Right lobe of liver (tissue), 6 donors: ENCODE measurements at regions not wholly inside any gene's neighbourhood (a gene's known extent, or its start where the extent isn't known, plus 50 kb on each side); places are given as distances from the start of the nearest gene placed in this dataset.

ENCODE experiments used
- ATAC-seq, 4 donors: fragments of 200-7000 bp; cut with Tn5 transposase; one replicate each; pipeline ENCODE4 v1.9.1; 2020; ENCODE audit warnings: mild to moderate bottlenecking in 4 of 4, moderate library complexity in 4 of 4
- DNase-seq, 3 donors: peaks; one replicate each; pipeline ENCODE4 v3.0.0-alpha.2; 2020
- H3K27ac ChIP-seq, 3 donors: fragments of 200-600 bp; one replicate each; pipeline ENCODE4 v1.8.0; 2022
- H3K27me3 ChIP-seq, 2 donors: fragments of 200-600 bp; one replicate each; pipeline ENCODE4 v1.8.0; 2022
- H3K36me3 ChIP-seq, 4 donors: fragments of 200-600 bp; sonication (generic) in 1 of 4; one replicate each; pipeline versions ENCODE4 v1.5.1 to v1.8.0; 2017 to 2022; ENCODE audit warnings: control low read depth in 1 of 4
- H3K4me1 ChIP-seq, 4 donors: fragments of 200-600 bp; sonication (generic) in 1 of 4; one replicate each; pipeline versions ENCODE4 v1.5.1 to v1.8.0; 2017 to 2022; ENCODE audit warnings: control low read depth in 1 of 4
- H3K4me3 ChIP-seq, 3 donors: fragments of 200-600 bp; one replicate each; pipeline ENCODE4 v1.8.0; 2022
- H3K9me3 ChIP-seq, 4 donors: fragments of 200-600 bp; sonication (generic) in 1 of 4; one replicate each; pipeline versions ENCODE4 v1.5.1 to v1.8.0; 2017 to 2022; ENCODE audit warnings: control low read depth in 1 of 4
- POLR2A ChIP-seq: fragments of 450-650 bp; IDR thresholded peaks from one replicate; pipeline ENCODE4 v1.6.1; 2017; ENCODE audit warnings: antibody characterized with exemption, mild to moderate bottlenecking
- whole genome bisulfite sequencing: methylation state at CpG from one replicate; pipeline ENCODE4 v1.1.6; 2018; ENCODE audit warnings: low coverage, low lambda C conversion rate; ENCODE audit not compliant: insufficient coverage; ENCODE audit errors: missing lambda C conversion rate; 5-methylcytosine and 5-hydroxymethylcytosine counted together
- intact Hi-C, 2 donors: fragments of 100-400 bp; cut with DNase I; formaldehyde crosslinking; loops; one replicate each; pipeline versions ENCODE4 v1.11.2 to v1.14.1; 2022
- TF ChIP-seq, protein P1 (sequence below), 4 donors: fragments of 200-600 bp in 3 of 4; fragments of 450-650 bp in 1 of 4; IDR thresholded peaks; one replicate each; pipeline versions ENCODE4 v1.5.1 to v1.8.0; 2016 to 2022; ENCODE audit warnings: antibody characterized with exemption in 4 of 4, mild to moderate bottlenecking in 2 of 4
- donor health status: DM: no; HTN: yes; CAD: no.
- donor health status: DM: no; HTN: no; CAD: no.
- donor health status: DM: no; HTN: no; CAD: no.
- donor health status: DM: no; HTN: yes; CAD: no.
- donor health status: DM: no; HTN: yes; CAD: no.

DNA sequence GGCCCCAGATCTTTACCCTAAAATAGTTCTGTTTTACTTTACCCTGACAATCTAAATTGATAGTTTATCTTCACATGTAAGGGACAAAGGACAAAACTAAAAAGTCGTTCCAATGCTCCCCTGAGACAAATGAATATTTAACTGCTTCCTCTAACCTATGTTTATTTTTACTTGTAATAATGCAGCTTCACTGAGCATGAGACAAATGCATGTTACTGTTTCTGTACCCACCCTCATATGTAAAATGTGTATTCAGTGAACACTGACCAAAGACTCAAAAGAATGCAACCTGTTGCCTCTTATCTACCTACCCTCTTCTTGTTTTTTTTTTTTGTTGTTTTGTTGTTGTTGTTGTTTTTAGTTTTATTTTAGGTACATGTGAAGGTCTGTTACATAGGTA, 1570.9 kb upstream of the SLC39A10 start:
- Histone ChIP-seq H3K4me1 (no peaks in the 10 kb centered on the region), H3K4me3 (no peak overlapping the region), H3K27me3 (no peaks in the 10 kb centered on the region), H3K27ac (no peak overlapping the region), H3K9me3 (no peaks in the 10 kb centered on the region), H3K36me3 (no peaks in the 10 kb centered on the region)
- intact Hi-C loops: no loop called here
- TF ChIP-seq, protein P1, sequence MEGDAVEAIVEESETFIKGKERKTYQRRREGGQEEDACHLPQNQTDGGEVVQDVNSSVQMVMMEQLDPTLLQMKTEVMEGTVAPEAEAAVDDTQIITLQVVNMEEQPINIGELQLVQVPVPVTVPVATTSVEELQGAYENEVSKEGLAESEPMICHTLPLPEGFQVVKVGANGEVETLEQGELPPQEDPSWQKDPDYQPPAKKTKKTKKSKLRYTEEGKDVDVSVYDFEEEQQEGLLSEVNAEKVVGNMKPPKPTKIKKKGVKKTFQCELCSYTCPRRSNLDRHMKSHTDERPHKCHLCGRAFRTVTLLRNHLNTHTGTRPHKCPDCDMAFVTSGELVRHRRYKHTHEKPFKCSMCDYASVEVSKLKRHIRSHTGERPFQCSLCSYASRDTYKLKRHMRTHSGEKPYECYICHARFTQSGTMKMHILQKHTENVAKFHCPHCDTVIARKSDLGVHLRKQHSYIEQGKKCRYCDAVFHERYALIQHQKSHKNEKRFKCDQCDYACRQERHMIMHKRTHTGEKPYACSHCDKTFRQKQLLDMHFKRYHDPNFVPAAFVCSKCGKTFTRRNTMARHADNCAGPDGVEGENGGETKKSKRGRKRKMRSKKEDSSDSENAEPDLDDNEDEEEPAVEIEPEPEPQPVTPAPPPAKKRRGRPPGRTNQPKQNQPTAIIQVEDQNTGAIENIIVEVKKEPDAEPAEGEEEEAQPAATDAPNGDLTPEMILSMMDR (IDR thresholded peaks at IDR 0.05): no peak
- TF ChIP-seq POLR2A: no peak
- no peak for ATAC-seq
- WGBS: 12% methylated on average over 1 of the region's 1 CpG
- DNase-seq: no peak

DNA sequence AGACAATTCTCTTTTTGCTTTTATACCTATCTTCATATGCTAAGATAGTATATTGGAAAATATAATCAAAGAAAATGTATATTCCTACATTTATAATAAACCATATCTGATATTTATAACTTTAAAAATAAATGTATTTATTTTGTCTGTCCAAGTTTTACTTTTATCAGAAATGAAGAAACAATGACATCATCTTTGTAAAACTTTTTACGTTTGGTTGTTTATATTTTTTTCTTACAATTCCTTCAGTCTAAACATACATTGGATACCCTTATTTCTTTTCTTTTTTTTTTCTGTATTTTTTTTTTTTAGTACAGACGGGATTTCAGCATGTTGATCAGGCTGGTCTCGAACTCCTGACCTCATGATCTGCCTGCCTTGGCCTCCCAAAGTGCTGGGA, 1577.0 kb upstream of the SLC39A10 start:
- H3K27ac ChIP-seq: no peak overlapping the region
- H3K9me3 ChIP-seq: no peaks in the 10 kb centered on the region
- no peak overlapping the region for H3K4me3 ChIP-seq
- intact Hi-C loops: no loop called here
- DNase-seq (no peak), ATAC-seq (no peak)
- TF ChIP-seq, protein P1 (IDR thresholded peaks at IDR 0.05): no peak
- TF ChIP-seq POLR2A: no peak
- no peaks in the 10 kb centered on the region for H3K36me3 ChIP-seq
- H3K4me1 ChIP-seq: no peaks in the 10 kb centered on the region
- no peaks in the 10 kb centered on the region for H3K27me3 ChIP-seq
- 28% methylated on average over 3 of the region's 3 CpGs for WGBS

DNA sequence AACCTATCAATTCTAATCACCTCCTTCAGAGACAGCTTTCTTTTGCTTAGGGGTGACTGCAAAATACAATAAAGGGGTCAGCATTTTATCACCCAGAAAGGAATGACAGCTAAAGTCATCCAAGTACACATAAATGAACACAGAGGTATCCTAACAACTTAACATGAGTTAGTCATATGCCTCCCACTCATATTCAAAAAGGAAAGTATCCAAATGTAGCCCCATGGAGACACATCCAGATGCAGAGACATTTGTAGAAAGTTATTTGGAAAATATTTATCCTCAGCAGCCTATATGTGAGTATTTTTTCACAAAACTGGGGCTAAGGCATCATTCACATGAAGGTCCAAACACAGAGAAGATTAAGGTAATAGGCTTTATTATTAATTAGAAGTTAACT, 1579.7 kb upstream of the SLC39A10 start:
- Histone ChIP-seq H3K27ac (no peak overlapping the region), H3K9me3 (no peaks in the 10 kb centered on the region), H3K4me3 (no peak overlapping the region), H3K36me3 (no peaks in the 10 kb centered on the region), H3K27me3 (no peaks in the 10 kb centered on the region), H3K4me1 (no peaks in the 10 kb centered on the region)
- intact Hi-C loops: no loop called here
- TF ChIP-seq, protein P1 (IDR thresholded peaks at IDR 0.05): no peak
- TF ChIP-seq POLR2A: no peak
- DNase-seq (no peak), ATAC-seq (no peak)

DNA sequence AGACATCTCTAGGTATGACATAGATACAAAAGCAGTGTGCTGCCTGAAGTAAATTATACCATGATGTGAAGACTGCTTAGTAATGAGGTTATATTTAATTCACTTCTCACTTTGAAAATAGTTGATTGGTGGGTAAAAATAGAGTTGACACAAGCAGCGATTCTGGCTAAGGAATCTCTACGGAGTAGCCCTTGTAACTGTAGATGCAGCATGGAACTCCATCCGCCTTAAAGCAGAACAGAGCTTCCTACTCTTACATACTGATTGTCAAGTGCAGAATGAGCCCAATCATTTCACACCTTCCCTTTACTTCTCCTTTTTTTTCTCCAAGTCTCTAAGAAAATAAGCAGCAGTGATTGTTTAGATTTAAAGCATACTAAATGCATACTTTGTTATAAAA, 1594.6 kb upstream of the SLC39A10 start:
- Histone ChIP-seq H3K36me3 (no peaks in the 10 kb centered on the region), H3K4me3 (no peak overlapping the region), H3K4me1 (no peaks in the 10 kb centered on the region), H3K9me3 (no peaks in the 10 kb centered on the region), H3K27ac (no peak overlapping the region), H3K27me3 (no peaks in the 10 kb centered on the region)
- 44% methylated on average over 3 of the region's 3 CpGs for WGBS
- no peak for TF ChIP-seq POLR2A
- TF ChIP-seq, protein P1 (IDR thresholded peaks at IDR 0.05): no peak
- intact Hi-C loops: no loop called here
- DNase-seq (no peak), ATAC-seq (no peak)

DNA sequence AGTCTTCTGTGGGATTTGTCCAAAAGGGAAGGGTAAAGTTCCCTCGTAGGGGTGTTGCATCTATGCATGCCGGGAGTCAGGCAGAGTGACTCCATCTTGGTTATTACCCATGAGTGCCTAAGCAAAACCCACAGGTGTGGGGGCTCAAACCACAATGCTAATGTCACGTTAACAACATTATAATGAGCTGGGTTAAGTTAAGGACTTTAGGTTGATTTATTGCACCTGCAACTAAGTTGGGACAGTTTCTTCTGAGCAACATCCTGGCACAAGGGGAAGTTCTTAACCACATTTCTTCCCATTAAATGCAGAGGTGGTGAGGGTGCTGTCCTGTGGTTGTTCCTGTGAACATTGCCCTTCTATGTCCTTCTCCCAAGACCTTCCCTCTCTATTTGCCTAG, 1596.8 kb upstream of the SLC39A10 start:
- Histone ChIP-seq H3K36me3 (no peaks in the 10 kb centered on the region), H3K27ac (no peak overlapping the region), H3K4me1 (no peaks in the 10 kb centered on the region), H3K9me3 (no peaks in the 10 kb centered on the region), H3K27me3 (no peaks in the 10 kb centered on the region), H3K4me3 (no peak overlapping the region)
- WGBS: 30% methylated on average over 3 of the region's 3 CpGs
- intact Hi-C loops: no loop called here
- ATAC-seq: no peak
- TF ChIP-seq POLR2A: no peak
- TF ChIP-seq, protein P1 (IDR thresholded peaks at IDR 0.05): no peak
- DNase-seq: no peak
